ENCODE measurements at regions not wholly inside any gene's neighbourhood (a gene's known extent, or its start where the extent isn't known, plus 50 kb on each side); places are given as distances from the start of the nearest gene placed in this dataset.

GRCh38 chr13:74973935-74974879 is 507.8 kb downstream of the TBC1D4 start:
- TF ChIP-seq CTCF (IDR thresholded peaks at IDR 0.05; ENCODE audit: low read depth, low read length) = no peak

GRCh38 chr13:74969419-74969818 is 512.5 kb downstream of the TBC1D4 start:
- no peak for TF ChIP-seq CTCF (IDR thresholded peaks at IDR 0.05; ENCODE audit: low read depth, low read length)

More at GRCh38 chr13:74973935-74974879, 507.8 kb downstream of the TBC1D4 start:
- H3K4me3 ChIP-seq (ENCODE audit: low read depth, low read length) = no peak overlapping the region

GRCh38 chr13:74966814-74967424 is 515.0 kb downstream of the TBC1D4 start:
- no peak overlapping the region for H3K4me3 ChIP-seq (ENCODE audit: low read depth, low read length)
- TF ChIP-seq CTCF (IDR thresholded peaks at IDR 0.05; ENCODE audit: low read depth, low read length) = no peak

More at GRCh38 chr13:74969419-74969818, 512.5 kb downstream of the TBC1D4 start:
- no peak overlapping the region for H3K4me3 ChIP-seq (ENCODE audit: low read depth, low read length)

GRCh38 chr13:74966275-74966674 is 515.7 kb downstream of the TBC1D4 start:
- H3K4me3 ChIP-seq (ENCODE audit: low read depth, low read length) = no peak overlapping the region
- TF ChIP-seq CTCF (IDR thresholded peaks at IDR 0.05; ENCODE audit: low read depth, low read length) = no peak

GRCh38 chr13:74945637-74946036 is 536.3 kb downstream of the TBC1D4 start:
- no peak overlapping the region for H3K4me3 ChIP-seq (ENCODE audit: low read depth, low read length)
- TF ChIP-seq CTCF (IDR thresholded peaks at IDR 0.05; ENCODE audit: low read depth, low read length) = no peak

- TF ChIP-seq CTCF (IDR thresholded peaks at IDR 0.05; ENCODE audit: low read depth, low read length) = no peak
Observed at GRCh38 chr13:74931698-74932433, 550.1 kb downstream of the TBC1D4 start.

More at GRCh38 chr13:74931698-74932433, 550.1 kb downstream of the TBC1D4 start:
- H3K4me3 ChIP-seq (ENCODE audit: low read depth, low read length) = no peak overlapping the region
